GM19397 (cell line): ENCODE measurements at regions not wholly inside any gene's neighbourhood (a gene's known extent, or its start where the extent isn't known, plus 50 kb on each side); places are given as distances from the start of the nearest gene placed in this dataset.

Experiments used
- ATAC-seq: cut with Tn5 transposase; IDR thresholded peaks from one replicate; pipeline ENCODE4 v1.9.1; 2021; ENCODE audit warnings: mild to moderate bottlenecking, moderate library complexity; ENCODE audit not compliant: unreplicated experiment

DNA sequence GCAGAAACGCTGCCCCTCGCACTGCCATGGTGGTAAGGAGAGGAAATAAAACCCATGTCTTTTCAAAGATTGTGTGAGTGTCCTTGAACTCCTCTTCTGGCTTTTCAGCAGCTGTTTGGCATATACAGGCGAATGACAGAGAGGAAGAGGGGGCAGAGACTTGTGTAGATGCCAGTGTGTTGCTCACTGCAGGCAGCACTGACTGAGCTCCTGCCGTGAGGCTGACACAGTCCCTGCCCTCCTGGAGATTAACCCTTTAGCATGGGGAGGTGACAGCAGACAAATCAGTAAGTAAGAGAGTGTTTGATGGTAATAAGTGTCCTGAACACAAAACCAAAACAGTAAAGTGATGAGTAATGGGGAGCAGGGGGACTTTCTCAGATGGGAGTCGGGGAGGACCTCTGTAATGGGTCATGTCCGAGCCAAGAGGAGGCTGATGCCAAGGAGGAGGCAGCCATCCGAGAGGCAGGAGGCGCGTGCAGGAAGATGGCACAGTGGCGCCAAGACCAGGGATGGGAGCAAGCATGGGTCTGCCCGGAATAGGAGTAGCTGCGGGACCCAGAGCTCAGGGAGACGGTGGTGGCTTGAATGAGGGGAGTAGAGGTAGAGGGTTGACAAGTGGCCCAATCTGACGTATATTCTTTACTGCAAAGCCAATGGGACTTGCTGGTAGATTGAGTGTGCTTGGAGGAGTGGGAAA, 182.2 kb downstream of the FOXO1 start:
- no peak for ATAC-seq

DNA sequence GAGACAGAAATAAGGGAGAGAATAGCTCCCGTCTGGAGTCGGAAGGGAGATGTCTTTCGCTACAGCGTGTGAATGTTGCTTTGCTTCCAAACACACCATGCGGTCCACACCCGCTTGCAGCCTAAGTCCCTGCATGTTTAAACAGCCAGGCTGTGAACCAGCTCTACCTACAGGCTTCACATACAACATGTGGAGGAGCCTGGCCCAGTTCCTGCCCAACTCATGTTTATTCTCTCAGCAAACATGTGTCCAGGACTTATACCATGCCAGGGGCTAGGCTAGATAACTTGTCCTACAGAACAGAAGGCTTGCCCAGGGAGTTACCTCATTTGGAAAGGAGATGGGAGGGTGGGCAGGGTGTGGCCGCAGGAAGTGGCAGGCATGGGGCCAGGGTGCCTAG, 181.5 kb downstream of the FOXO1 start:
- no peak for ATAC-seq

DNA sequence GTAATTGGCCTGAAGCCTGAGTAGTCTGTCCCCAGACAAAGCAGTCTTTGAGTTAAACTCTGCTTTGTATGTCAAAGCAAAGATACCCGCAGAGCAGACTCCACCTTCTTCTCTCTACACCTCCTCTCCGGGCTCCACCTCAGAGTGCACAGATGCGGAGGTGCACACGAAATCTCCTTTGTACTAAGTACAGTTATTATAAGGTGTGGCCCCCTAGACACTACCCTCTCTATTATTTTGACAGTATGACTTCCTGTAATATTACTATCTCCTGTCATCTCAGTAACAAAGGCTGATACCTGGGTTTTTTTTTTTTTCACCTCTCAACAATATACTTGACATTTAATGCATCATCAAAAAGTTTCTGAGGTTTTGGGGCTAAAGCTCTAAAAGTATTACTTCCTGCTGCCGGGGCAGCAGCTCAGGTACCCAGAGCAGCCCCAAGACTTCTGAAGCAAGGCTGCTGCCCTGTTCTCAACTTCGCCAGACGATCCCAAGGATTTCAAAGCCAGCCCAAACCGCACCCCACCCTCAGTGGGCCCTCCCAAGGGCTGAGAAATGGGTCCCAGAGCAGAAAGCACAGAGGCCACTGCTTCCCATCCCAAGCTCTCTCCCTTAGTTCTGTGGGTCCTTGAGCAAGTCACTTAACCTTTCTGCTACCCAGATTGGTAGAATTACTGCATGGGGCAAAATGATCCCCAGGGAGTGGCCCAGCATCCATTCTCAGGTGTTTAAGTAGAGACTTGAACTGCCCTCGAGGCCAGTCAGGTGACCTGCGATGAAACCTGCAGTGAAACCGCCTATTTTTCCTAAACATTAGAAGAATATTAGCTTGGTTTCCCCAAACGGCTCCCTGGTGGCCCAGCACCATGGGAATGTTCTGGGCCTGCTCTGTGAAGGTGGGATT, 180.6 kb downstream of the FOXO1 start:
- no peak for ATAC-seq

DNA sequence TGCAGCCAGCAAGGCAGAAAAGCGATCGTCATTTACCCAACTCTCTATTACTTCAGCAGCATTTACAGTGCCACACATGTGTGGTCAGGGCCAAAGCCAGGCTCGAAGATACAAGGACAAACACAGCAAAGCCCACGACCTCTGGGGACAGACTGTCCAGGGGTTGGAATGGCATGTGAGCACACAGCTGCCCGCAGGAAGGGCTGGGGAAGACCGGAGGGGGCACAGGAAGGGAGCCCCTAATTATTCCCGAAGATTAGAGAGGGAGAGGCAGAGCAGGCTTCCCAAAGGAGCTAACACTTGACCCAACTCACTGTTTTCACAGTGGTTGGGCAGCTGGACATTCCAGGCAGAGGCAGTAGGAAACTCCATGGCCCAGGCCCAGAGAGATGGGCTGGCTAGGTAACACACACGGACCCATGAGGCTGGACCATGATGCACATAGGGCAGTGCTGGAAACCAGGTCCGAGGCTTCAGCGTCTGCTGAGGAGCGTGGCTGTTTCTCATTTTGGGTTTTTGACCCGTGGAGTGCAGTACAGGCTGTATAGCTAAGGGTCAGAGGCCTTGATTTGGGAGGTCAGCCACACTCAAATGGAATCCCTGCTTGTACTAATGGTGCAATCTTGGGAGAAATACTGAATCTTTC, 179.8 kb downstream of the FOXO1 start:
- ATAC-seq: no peak

DNA sequence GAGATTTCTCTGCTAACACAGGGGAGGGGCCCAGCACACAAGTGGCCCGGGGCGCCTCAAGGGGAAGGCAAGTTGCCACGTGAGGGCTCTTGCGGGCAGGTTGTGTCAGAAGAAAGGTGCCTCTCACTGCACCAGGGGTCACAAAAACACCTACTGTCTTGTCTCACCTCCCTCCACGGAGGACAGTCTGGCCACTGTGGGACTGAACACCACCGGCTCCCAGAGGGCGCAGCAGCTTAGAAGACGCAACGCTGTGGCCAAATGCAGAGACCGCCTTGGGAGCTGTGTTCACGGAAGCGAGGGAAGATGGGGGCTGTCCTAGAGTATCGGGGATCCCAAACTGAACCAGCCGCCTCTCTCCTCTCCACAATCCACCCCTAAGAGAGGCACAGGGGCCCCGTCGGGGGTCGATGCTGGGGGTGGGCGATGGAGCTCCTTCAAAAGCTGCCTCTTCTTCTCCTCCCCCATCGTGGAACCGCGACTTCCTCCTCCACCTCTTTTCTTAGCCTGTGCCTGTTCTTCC, 177.5 kb downstream of the FOXO1 start:
- ATAC-seq: no peak

DNA sequence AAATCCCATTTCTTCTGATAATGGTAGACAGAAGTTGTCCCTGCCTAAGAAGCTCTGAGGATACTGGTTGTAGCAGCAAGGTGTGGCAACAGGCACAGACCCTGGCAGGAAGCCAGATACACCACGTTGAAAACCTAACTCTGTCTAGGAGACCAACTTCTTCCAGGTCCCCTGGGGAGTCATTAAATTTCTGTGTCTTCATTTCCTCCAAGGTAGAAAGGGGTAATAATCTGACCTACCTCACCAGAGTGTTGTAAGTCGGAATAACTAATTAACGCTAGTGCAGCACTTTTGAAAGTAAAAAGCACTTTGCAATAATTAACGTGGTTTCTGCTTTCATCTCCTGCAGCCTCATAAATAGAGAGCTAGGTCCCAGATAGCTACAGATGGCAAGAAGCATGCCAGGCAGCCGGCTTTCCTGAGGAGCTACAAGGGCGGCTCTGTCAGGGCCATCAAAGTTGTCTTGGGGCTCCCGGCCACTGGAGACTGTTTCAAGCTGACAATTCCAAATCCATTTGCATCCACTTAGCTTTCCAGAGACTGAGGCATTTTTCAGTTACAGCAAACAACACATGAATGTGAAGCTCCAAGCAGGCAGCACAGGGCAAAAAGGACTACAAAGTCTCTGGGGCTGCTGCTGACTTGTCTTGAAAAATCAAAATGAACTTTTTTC, 176.2 kb downstream of the FOXO1 start:
- ATAC-seq: no peak

DNA sequence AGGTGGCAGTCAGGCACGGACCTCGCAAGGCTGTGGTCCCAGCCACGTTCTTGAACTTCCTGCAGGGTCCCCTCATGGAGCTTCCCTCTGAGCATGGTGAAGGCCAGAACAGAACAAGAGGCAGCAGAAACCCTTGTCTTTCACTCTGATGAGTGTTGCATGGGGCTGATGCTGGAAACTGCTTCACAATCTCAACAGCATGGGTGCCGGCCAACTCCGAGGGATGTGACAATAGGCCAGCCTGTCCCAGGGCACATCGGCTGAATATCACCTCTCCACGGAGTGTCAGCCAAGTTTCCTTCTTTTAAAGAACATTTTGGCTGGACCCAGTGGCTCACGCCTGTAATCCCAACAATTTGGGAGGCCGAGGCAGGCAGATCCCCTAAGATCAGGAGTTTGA, 173.9 kb downstream of the FOXO1 start:
- ATAC-seq: no peak

DNA sequence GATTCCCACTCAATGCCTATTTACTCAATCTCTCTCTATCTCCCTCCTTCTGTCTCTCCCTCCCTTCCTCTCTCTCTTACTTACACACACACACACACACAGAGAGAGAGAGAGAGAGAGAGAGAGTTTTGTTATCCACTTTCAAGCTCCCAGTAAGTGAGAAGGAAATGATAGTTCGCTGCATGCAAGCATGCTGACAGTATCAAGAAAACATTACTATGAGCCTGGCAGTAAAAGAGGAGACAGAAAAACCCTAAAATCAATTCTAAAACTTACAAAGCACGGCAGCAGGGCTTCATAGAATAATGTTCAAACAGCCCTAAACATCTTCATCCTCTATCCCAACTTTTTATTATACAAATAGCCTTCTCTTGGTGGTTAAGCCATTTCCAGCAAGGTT, 171.9 kb downstream of the FOXO1 start:
- no peak for ATAC-seq

DNA sequence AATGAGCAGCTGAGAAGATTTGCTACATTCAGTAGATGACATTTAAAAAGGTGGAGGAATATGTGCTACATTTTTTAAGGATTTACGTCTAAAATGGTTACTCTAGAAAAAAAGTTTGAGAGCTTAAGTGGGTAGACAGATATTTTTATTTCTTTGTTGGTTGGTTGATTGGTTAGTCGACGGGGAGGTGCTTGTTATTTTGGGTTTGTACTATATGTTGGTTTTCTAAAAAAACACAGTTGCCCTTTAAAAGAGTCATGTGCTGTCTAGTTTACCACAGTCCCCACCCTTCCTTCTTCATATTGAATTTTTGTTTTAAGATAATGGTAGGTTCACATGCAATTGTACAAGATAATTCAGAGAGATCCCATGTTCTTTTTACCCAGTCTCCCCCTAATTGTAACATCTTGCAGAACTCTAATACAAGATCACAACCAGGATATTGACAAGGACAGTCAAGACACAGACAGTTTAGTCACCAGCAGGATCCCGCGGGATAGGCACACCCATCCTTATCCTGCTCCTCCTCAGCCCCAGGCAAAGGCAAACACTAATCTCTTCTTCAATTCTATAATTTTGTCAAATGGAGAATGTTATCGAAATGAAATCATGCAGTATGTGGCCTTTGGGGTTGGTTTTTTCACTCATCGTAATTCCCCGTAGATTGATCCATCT, 171.4 kb downstream of the FOXO1 start:
- ATAC-seq: no peak

DNA sequence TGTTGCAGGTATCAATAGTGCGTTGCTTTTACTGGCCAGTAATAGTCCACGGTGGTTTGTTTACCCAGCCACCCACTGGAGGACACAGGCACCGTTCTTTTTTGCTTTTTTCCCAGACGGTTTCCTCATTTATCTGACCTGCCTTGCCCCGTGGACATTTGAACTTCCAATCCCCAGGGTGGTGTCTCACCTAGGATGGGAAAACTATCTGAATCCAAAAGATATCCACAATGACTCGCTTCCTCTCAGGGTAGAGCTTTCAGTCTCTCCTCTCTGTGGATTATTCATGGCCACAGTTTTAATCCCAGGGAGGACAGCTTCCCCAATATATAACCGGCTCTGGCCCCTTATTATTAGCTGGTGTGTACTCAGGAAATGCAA, 170.8 kb downstream of the FOXO1 start:
- no peak for ATAC-seq

DNA sequence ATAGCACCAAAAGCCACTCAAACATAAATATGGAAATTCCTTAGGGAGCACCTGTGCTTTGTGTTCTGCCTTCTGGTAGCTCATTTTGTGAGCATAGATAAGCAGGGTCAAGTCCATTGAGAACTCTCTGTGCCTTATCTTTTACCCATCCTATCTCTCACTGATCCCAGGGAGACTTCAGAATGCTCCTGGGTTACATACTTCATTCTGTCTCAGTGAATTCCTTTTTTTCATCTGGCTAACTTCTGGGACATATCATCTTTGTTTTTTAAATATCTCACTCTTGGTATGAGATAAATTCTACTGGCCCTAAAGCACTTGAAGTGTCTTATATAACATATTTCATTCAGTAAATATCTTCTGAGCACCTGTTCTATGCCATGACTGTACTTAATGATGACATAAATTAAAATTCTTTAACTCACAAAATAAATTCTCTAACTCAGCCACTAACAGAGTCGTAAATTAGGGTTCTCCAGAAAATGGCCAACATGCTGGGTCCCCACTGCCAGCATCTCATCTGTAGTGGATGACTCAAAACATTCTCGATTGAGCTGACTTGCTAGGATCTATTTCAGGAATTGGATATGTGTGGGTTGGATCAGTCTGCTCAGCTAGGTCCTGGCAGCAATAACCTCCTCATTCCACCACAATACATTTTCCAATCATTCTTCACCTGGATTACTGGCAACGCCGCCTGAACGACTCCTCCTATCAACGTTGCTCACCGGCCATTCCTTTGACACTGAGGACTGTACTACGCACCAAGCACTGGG, 170.2 kb downstream of the FOXO1 start:
- ATAC-seq: no peak

DNA sequence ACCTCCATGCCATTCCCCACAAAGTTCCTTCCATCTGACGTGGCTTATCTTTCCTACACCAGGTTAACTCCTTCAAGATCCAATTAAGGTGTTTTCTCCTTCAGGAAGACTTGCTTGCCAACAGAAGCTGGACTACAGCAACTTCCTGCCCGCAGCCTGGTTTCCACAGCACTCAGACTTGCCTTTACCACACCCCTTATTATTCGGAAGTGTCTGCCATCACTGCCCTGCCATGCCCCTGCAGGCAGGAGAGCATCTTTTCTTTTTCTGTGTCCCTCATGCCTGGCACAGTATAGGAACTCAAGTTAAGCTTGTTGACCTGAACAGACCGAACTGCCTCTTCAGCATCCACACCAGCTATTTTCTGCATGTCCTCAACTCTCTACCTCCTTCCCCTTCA, 168.0 kb downstream of the FOXO1 start:
- ATAC-seq: no peak

DNA sequence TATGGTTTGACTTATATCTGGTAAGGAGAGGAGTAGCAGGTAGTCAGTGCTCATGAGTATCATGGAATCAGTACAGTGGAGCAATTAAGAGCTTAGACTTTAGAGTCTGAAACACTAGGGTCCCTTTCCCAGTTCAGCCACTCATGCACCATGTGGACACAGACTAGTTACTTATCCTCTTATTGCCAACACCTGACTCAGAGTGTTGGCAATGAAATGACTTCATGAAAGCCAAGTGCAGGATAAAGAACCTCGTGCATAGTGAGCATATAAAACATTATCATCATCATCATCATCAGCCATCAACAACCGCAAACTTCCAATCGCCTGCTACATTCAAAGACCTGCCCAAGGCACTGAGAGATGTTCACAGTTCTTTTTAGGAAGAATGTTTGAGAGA, 164.2 kb downstream of the FOXO1 start:
- no peak for ATAC-seq

DNA sequence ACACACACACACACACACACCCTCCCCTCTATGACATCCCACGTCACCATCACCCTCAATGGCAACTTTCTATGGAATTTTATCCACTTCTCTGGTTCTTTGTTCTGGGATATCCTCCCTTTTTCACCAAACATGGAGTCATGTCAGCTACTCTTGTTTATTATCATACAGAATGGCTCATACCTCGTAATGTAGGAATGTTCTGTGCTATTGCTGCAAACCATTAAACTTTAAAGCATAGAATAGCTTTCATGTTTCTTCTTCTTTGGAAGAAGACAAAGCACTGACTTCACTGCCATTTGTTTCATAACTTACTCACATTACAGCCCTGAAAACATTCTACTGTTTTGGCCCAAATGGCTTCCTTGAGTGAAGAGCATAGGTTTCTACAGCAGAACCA, 163.4 kb downstream of the FOXO1 start:
- no peak for ATAC-seq

DNA sequence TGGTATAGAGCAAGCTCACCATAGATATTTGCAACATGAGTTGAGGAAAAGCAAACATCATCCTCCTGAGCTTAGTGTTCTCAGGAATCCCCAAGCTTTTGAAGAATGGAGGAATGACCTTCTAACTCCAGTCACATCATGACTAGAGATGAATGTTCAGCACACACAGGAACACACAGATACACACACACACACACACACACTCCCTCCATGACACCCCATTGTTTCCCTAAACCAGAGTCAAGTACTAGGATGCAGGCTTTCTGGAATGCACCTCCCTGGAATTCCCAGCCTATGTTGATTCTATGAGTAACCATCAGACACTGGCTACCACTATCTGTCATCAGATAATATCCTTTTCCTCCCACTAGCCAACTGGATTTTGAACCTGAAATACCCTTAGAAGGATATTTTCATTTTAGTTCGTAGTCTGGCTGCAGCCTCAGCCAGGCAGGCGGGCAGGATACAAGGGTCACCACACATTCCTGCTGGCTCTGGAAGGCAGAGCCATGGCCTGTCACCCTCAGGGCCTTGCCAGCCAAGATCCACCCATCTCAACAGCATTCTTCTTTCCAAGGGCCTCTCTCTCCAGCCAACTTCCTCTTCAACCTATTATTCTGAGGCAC, 162.4 kb downstream of the FOXO1 start:
- ATAC-seq: no peak

DNA sequence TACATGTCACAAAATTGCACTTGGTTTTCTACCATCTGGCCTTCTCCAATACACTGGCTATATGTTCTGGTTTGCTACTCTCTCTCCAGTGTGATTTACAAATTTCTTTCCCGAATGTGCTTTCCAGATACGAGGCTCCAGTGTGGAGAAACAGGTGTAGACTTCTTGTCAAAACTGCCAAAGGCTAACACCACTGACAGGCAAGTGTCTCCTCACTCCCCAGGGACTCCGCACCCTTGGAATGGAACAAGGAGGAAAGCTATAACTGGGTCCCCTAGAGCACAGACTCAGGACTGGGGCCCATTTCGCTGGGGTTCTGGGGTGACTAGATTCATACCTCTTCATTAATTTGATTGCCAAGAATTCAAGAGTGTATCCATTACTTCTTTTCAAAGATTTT, 161.8 kb downstream of the FOXO1 start:
- ATAC-seq: no peak

DNA sequence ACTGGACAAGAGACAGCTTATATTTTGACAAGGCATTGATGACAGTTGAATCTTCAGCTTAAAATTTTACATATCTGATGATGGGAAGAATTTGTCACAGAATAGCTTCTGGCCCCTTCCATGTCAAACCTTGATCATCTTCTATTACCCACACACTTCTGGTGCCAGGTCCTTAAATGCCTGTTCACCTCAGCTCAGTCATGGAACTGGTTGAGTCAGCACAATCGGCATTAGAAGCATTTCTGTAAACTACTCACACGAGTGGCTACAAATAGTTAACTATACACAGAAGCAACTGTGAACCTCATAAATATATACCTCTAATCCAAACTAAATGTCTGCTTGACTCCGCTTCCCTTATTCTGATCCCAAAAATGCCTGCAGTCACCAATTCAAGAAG, 161.2 kb downstream of the FOXO1 start:
- ATAC-seq: no peak
